GM21529 (cell line): ENCODE measurements at regions not wholly inside any gene's neighbourhood (a gene's known extent, or its start where the extent isn't known, plus 50 kb on each side); places are given as distances from the start of the nearest gene placed in this dataset.

Experiments
- ATAC-seq: cut with Tn5 transposase; IDR thresholded peaks from one replicate; pipeline ENCODE4 v1.9.1; 2021; ENCODE audit not compliant: unreplicated experiment

DNA sequence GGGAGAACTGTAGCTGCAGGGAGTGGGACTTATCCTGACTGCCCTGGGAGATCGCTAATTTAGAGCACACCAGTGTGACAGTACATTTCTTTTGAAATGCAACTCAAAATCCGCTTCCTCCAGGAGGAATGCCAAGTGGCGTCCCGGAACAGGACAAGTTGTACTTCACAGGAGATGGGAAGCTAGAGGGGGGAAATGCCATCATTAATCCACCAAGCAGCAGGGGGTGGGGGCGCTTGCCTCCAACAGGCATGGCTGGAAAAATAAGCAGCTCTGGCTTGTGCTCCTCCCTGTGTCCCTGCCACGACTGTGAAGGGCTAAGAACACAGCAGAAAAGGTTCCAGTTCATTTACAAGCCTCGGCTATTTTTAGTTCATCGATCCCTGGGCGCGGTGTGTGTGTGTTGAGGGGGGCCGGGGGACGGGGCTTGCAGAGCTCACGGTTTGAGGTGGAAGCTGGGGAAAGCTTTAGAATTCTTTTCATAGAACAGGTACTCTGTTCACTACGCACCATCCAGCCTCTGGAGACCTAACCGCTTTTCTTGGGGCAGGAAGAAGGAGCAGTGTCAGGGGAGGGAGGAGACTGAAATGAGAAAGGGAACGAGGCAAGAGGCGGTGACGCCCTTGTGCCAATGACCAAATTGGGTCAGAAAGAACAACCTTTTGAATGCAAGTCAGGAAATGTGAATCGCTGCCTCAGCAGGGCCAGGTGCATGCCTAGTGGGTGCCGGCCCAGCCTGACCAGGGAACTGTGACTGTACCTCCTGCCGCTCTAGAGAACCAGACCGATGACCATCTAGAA, 51.8 kb upstream of the DGKG start:
- peak; percentile 49 for ATAC-seq

DNA sequence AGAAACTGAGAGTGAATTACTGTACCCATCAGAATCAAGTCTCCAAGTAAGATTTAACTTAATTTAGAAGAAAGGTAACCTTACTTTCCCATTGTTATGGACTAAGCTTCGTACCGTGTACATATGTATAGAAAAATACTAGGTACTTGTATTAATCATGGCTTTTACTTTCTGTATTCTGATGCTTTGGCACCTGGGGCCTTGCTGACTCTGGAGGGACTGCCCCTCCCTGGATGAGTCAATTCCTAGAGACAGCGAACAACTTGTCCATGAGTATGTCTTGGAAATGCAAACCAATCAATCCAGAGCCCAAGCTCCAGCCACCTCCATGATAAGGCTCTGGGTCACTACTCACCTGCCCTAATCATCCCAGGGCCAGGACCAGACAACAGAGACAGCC, 50.0 kb upstream of the DGKG start:
- ATAC-seq = peak; percentile 63
